OCI-LY3 (cell line): ENCODE measurements at regions not wholly inside any gene's neighbourhood (a gene's known extent, or its start where the extent isn't known, plus 50 kb on each side); places are given as distances from the start of the nearest gene placed in this dataset.

ENCODE experiments used
- CTCF ChIP-seq: fragments of 200-600, 300-600 bp; sonication (generic); IDR thresholded peaks from 2 replicates; pipeline ENCODE4 v1.5.1; 2014; ENCODE audit warnings: antibody characterized with exemption, low read length, low read depth
- EZH2phosphoT487 ChIP-seq: fragments of 200-600 bp; shearing (Covaris generic); IDR thresholded peaks from 2 replicates; pipeline ENCODE4 v1.6.1; 2018; ENCODE audit warnings: antibody characterized with exemption, mixed run types, low read depth

- TF ChIP-seq CTCF (no peak), EZH2phosphoT487 (no peak)
Observed at GRCh38 chr17:45656527-45657181, 127.5 kb upstream of the CRHR1 start.
